Activated T-helper 1 cell treated with anti-CD3 and anti-CD28 coated beads, Interleukin-2, amount 50 U/mL, for 16 hours (primary cell): ENCODE measurements at regions not wholly inside any gene's neighbourhood (a gene's known extent, or its start where the extent isn't known, plus 50 kb on each side); places are given as distances from the start of the nearest gene placed in this dataset.
"Not testable (repeated sequence)": the region's sequence is repeated elsewhere in the genome, so short reads cannot be mapped to it uniquely, and the experiment has no call there.

Source experiments
- DNase-seq, 2 donors: peaks; one replicate each; pipeline ENCODE4 v3.0.0-alpha.2; 2020; ENCODE audit warnings: low read depth in 1 of 2, low spot score in 1 of 2

DNA sequence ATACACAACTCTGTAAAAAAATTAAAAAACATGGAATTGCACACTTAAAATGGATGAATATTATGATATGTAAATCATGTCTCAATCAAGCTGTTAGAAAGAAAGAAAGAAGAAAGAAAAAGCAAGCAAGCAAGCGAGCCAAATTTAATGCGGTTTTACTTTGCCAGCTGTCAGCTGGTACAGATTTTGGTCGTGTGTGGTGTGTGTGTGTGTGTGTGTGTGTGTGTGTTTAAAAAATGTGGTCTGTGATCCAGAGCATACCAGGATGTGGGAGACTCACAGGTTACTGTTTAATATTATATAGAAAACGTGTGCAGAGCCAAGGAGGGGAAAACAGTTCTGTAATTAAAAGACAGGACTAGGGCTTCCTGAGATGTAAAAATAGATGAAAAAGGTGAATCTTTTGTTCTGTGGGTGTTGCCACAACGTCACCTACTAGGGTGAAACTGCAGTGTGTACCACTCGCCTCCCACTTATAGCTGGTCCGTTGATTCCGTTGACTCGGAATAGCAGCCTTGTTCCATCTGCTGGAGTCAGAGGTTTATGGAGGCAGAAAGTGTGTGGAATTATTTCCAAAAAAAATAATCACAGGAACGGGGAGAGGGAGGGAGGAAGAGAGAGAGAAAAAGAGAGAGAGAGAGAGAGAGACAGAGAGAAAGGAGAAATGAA, 197.7 kb downstream of the BCAS1 start:
- peak; percentile 13 to 14 for DNase-seq

DNA sequence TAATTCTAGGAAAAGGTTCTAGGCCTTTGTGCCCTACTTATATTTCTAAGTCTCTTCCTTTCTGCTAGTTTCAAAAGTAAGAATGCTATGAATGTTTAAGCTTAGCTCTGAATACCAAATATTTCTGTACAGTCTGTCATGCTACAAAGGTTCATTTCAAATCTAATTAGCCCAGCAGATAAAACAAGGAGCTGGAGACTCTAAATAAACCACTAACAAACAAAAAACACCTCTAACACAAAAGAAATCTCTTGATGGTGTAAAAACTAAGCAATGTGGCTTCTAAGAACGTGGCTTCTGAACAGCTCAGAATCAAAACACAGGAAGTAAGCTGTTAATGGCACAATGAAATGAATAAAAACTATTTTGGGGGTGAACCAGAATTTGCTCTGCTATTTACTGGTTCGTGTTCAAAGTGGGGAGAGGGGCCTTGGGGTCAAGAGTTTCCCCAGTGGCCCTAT, 198.3 kb downstream of the BCAS1 start:
- no peak for DNase-seq

GRCh38 chr20:53871541-53871940, 198.9 kb downstream of the BCAS1 start:
- DNase-seq = no peak

DNA sequence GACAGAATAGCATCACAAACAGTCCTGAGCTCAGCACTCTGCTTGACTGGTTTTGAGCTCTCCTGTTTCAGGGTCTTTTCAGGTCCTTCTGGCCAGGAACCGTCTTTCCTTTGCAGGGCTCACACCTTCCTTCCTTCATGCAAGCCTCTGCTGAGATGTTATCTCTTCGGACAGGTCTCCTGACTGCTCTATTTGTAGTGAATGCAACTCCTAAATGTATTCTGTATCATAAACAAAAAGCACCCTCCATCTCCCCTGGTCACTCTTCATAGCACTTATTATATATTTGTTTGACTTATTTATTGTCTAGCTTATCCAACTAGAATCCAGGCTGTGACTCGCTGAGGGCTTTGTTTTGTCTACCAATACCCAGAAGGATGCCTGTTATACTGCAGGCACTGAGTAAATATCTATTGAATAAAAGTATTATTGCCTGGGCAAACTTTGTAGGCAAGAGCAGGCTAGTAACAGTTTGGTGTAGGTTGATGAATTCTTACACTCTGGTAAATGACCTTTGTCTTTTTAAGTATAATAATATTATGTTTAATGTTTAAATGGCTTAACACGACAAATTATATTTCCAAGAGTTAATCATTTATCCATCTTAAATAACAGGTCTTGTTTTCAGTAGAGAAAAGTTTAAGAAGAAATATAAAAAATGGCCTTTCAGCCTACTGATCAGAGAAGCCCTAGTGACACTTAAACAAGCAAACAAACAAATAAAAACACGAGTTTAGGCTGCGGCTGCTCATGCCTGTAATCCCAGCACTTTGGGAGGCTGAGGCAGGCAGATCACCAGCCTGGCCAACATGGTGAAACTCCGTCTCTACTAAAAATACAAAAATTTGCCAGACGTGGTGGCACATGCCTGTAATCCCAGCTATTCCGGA, 199.7 kb downstream of the BCAS1 start:
- no peak for DNase-seq

DNA sequence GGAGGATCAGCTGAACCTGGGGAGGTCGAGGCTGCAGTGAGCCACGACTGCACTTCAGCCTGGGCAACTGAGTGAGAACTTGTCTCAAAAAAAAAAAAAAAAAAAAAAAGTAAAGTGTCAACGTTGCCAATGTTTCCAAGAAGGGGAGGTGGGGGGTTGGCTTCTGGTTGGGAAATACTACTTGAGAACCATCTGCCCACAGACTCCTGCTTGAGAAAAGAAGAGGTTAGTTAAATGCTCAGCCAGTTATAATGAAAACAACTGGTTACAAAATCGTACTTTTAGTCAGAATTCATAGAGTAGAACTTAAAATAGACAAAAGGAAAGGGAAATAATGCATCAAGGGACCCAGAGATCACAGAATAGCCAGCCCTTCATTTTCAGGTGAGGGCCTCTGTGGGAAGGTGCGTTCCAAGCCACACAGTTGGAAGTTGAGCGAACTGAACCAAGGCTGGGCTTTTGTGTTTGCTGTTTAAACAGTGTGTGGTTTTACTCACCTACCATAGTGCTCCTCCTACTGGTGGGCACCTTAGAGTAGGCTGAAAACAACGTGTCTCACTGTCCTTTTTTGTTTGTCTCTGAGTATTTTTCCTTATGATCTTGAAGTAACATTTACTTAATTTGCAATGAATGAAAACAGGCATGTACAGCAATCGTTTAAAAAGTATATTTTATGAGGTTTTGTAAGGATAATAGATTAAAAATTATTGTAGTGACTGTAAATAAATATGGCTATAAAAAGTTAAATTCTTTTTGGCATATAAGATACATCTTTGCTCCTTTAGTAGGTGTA, 200.7 kb downstream of the BCAS1 start:
- peak; percentile 22 to 48 for DNase-seq

- no peak for DNase-seq
Observed at GRCh38 chr20:53867741-53868351, 202.5 kb downstream of the BCAS1 start.

GRCh38 chr20:53866794-53867740, 203.3 kb downstream of the BCAS1 start:
- no peak for DNase-seq

GRCh38 chr20:53865901-53866793, 204.2 kb downstream of the BCAS1 start:
- no peak for DNase-seq

DNA sequence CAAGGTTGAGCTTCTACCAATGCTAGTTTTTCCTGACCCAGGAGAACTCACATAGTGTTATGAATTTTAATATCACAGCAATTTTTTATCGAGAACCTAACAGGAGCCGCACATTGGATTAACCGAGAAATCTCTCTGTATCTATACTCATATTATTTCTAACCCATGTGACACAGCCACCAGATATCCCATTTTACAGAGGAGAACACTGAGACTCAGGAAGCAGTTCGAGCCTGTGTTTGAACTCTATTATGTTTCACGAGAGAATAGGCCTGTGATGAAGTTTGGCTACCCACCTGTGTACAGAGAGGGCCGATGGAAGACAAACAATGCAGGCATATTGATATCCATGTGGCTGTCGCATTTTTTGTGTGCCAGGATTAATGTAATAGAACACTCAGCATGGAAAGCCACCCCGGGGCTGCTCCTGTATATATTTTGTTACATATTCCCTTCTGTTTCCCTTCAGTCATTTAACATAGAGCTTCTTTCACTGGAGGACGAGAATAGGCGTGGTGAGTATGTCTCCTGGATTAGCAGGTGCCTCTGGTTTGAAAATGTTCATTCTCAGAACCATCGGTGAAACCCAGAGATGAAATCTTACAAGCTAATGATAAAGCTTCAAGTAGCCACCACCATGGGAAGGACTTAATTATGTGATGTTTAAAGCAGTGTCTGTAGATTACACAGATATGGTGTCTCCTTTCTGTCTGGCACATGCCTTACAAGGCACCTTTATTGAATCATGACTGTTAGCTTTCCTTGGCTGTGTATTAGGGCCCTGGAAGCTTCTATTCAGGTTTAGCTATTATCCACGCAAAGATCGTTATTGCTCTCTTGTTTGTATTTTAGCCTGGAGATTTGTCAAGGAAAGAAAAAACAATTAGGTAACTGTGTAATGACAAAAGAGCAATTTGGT, 205.4 kb downstream of the BCAS1 start:
- DNase-seq = not testable (repeated sequence)

DNA sequence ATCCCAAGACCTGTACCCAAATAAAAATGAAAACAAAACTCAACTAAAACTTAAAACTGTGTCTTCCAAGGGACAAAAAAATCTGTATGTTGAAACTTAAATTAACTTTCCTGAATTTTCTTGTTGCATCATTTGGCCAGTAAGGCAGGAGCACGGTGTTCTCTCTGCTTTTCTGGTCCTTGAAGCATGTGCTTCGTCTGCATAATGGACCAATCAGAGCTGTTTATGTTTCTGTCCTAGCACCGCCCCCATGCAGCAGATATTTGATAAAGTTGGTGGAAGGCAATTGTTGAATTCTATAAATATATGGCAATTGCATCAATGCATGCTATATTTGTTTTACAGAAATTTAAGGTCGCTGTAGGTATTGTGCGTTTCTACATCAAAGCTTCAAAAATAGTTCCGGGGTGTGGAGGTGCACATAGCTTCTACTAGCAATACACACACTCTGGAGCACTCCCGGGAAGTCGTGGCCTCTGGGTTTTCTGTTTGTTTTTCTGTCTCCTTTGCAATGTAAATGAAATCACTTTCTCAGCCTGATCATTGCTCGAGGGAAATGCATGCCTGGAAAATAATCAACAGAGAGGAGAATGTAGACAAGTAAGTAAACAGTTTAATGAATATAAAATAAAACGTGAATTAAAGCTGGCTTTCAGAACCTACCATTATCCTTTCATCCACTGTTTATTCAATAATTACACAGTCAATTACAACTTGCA, 206.3 kb downstream of the BCAS1 start:
- DNase-seq = not testable (repeated sequence)

- not testable (repeated sequence) for DNase-seq
Observed at GRCh38 chr20:53863535-53863922, 206.9 kb downstream of the BCAS1 start.

- DNase-seq = not testable (repeated sequence)
Observed at GRCh38 chr20:53863039-53863438, 207.4 kb downstream of the BCAS1 start.

GRCh38 chr20:53862490-53862889, 207.9 kb downstream of the BCAS1 start:
- not testable (repeated sequence) for DNase-seq

- DNase-seq = not testable (repeated sequence)
Observed at GRCh38 chr20:53862136-53862397, 208.3 kb downstream of the BCAS1 start.

DNA sequence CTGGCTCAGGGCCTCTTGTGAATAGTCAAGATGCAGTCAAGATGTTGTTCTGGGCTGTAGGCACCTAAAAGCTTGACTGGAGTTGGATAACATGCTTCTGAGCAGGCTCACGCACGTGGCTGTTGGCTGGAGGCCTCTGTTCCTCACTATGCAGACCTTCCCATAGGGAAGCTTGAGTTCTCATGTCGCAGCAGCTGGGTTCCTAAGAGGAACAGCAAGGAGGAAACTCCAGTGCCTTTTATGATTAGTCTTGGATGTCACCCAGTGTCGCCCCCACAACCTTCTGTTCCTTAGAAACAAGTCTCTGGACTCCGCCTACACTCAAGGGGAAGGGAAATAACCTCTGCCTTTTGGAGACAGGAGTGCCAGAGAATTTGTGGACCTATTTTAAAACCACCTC, 210.7 kb downstream of the BCAS1 start:
- no peak for DNase-seq

DNA sequence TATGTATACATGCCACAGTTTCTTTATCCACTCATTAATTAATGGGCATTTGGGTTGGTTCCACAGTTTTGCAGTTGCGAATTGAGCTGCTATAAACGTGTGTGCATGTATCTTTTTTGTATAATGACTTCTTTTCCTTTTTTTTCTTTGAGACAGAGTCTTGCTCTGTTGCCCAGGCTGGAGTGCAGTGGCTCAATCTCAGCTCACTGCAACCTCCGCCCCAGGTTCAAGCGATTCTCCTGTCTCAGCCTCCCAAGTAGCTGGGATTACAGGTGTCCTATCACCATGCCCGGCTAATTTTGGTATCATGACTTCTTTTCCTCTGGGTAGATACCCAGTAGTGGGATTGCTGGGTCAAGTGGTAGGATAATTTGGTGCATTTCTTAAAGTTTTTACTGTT, 211.4 kb downstream of the BCAS1 start:
- DNase-seq = not testable (repeated sequence)

- DNase-seq = not testable (repeated sequence)
Observed at GRCh38 chr20:53858516-53858915, 211.9 kb downstream of the BCAS1 start.
